MCF 10A (cell line): ENCODE measurements at regions not wholly inside any gene's neighbourhood (a gene's known extent, or its start where the extent isn't known, plus 50 kb on each side); places are given as distances from the start of the nearest gene placed in this dataset.

ENCODE experiments used
- BruUV-seq: library from RNA; stranded (reverse); fragments of 400-500 nt; replicated peaks from 2 replicates; lab custom pipeline; 2021; lab: Mats Ljungman, UMichigan
- CTCF ChIA-PET: fragments of 300-600 bp; sonication (Branson Sonifier 250); formaldehyde crosslinking; extraction: SDS; loops from one replicate; lab custom pipeline; 2021; ENCODE audit warnings: antibody characterized with exemption, inconsistent platforms; lab: Yijun Ruan, JAX
- POLR2A ChIA-PET: fragments of 300-600, 350-650 bp; sonication (Branson Sonifier 250); formaldehyde crosslinking; extraction: SDS; loops from one replicate; lab custom pipeline; 2020; ENCODE audit warnings: antibody characterized with exemption, inconsistent platforms; lab: Yijun Ruan, JAX
- DNase-seq: peaks from one replicate; pipeline ENCODE4 v3.0.0-alpha.2; 2018; ENCODE audit not compliant: unreplicated experiment
- H3K27ac Mint-ChIP-seq: one replicate; pipeline ENCODE4 v1.8.0; 2022; ENCODE audit warnings: mild to moderate bottlenecking, low read depth, mixed read lengths; ENCODE audit not compliant: unreplicated experiment
- H3K27me3 Mint-ChIP-seq: one replicate; pipeline ENCODE4 v1.8.0; 2022; ENCODE audit warnings: mixed read lengths; ENCODE audit not compliant: insufficient read depth, unreplicated experiment
- H3K36me3 Mint-ChIP-seq: one replicate; pipeline ENCODE4 v1.8.0; 2022; ENCODE audit warnings: mild to moderate bottlenecking, moderate library complexity, mixed read lengths; ENCODE audit not compliant: insufficient read depth, unreplicated experiment
- H3K4me1 Mint-ChIP-seq: one replicate; pipeline ENCODE4 v1.8.0; 2022; ENCODE audit warnings: mixed read lengths; ENCODE audit not compliant: insufficient read depth, unreplicated experiment
- H3K4me3 Mint-ChIP-seq: one replicate; pipeline ENCODE4 v1.8.0; 2022; ENCODE audit warnings: mild to moderate bottlenecking, moderate library complexity, mixed read lengths; ENCODE audit not compliant: unreplicated experiment
- H3K9me3 Mint-ChIP-seq: one replicate; pipeline ENCODE4 v1.8.0; 2022; ENCODE audit warnings: mixed read lengths; ENCODE audit not compliant: unreplicated experiment
- CTCF ChIP-seq: fragments of 200-600 bp; IDR thresholded peaks from one replicate; pipeline ENCODE4 v1.8.0; 2022; ENCODE audit warnings: antibody characterized with exemption, mild to moderate bottlenecking; ENCODE audit not compliant: unreplicated experiment
- intact Hi-C: fragments of 100-400 bp; cut with micrococcal nuclease; formaldehyde crosslinking; loops from 2 replicates; pipeline ENCODE4 v1.14.1; 2022

DNA sequence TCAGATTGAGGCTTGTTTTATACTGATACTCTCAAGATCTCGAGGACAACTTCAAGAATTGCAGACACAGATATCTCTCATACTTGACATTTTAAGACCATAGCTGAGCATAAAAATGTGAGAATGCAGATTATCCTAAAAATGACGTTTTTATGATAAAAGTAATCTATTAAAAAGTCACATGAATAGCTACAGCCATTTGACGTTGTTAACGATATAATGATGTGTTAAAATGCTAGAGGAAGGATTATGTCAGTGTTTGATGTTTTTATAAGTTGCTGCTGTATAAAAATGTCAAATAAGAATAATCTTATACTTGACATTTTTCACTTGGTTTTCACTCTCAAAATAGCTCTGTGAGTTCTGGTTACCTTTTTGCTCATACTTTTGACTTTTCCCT is 67.1 kb upstream of the NPVF start:
- Mint-ChIP-seq H3K27ac (no peak overlapping the region), H3K4me1 (no peaks in the 10 kb centered on the region), H3K9me3 (no peaks in the 10 kb centered on the region), H3K4me3 (no peak overlapping the region), H3K27me3 (peaks cover 69% of the 10 kb centered on the region), H3K36me3 (no peaks in the 10 kb centered on the region)
- no TSS peak for BruUV-seq
- no peak for DNase-seq
- intact Hi-C loops = no loop called here
- ChIA-PET CTCF (no interaction called here), POLR2A (no interaction called here)
- TF ChIP-seq CTCF = no peak

DNA sequence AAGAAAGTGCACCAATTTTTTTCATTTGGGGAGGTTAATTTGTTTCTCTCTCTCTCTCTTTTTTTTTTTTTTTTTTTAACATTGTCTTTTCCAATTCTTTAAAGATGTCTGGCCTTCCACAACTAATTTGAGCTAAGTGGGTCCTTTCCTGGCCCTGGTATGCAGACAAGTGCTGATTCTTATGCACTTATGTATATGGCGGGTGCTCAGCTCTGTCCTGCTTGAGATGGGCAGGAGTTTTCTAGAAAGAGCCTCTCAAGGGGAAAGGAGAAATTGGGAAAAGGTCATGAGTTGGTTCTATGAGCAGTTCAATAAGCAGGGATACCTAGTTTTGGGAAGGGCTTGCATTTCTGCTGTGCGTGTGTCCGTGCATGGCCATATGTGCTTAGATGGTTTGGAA is 67.8 kb upstream of the NPVF start:
- Mint-ChIP-seq H3K4me1 (no peaks in the 10 kb centered on the region), H3K27ac (no peak overlapping the region), H3K4me3 (no peak overlapping the region), H3K36me3 (no peaks in the 10 kb centered on the region), H3K9me3 (no peaks in the 10 kb centered on the region), H3K27me3 (peaks cover 71% of the 10 kb centered on the region)
- no peak for DNase-seq
- no TSS peak for BruUV-seq
- no peak for TF ChIP-seq CTCF
- POLR2A ChIA-PET = no interaction called here
- intact Hi-C loops = no loop called here
- CTCF ChIA-PET = interaction anchor here (0.6 kb wide), 1 partner anchor 337 kb away, joined by 3 read pairs; no protein-coding TSS in a partner anchor

DNA sequence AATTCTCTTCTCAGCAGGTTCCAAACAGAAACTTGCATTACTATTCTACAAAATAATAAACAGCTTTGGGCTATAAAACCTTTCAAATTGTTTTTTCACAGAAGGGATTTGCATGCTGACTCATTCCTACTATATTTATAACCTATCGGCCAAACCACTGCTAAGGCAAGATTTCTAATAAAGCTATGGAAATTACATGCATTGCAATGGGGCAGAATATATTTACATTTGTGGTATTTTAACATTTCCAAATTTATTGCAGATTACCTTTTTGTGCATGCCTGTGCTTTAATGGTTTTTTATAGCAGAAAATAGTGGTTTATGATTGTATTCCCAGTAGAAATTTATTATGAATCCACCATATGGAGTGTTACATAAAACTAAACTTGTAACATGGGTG is 69.0 kb upstream of the NPVF start:
- no peak overlapping the region for H3K4me3 Mint-ChIP-seq
- peaks cover 68% of the 10 kb centered on the region for H3K27me3 Mint-ChIP-seq
- intact Hi-C loops = no loop called here
- DNase-seq = no peak
- no TSS peak for BruUV-seq
- H3K36me3 Mint-ChIP-seq = no peaks in the 10 kb centered on the region
- no peak overlapping the region for H3K27ac Mint-ChIP-seq
- H3K4me1 Mint-ChIP-seq = no peaks in the 10 kb centered on the region
- ChIA-PET CTCF (no interaction called here), POLR2A (no interaction called here)
- no peak for TF ChIP-seq CTCF
- H3K9me3 Mint-ChIP-seq = no peaks in the 10 kb centered on the region

- H3K36me3 Mint-ChIP-seq = no peaks in the 10 kb centered on the region
- H3K4me3 Mint-ChIP-seq = no peak overlapping the region
Measured at GRCh38 chr7:25303281-25304181, 75.2 kb upstream of the NPVF start.

More at GRCh38 chr7:25303281-25304181, 75.2 kb upstream of the NPVF start:
- H3K4me1 Mint-ChIP-seq = no peaks in the 10 kb centered on the region
- H3K9me3 Mint-ChIP-seq = no peaks in the 10 kb centered on the region
- ChIA-PET CTCF (interaction anchor here (0.7 to 1.0 kb wide), 2 partner anchors 26 to 45 kb away, joined by 3 read pairs; no protein-coding TSS in a partner anchor), POLR2A (no interaction called here)
- no peak overlapping the region for H3K27ac Mint-ChIP-seq
- intact Hi-C loops = no loop called here
- peaks cover 82% of the 10 kb centered on the region for H3K27me3 Mint-ChIP-seq
- no peak for DNase-seq
- BruUV-seq = no TSS peak
- TF ChIP-seq CTCF = no peak
